H1 (cell line): ENCODE measurements at regions not wholly inside any gene's neighbourhood (a gene's known extent, or its start where the extent isn't known, plus 50 kb on each side); places are given as distances from the start of the nearest gene placed in this dataset.

Experiments used
- BACH1 ChIP-seq: IDR thresholded peaks from 2 replicates; pipeline ENCODE4 v1.6.1; 2012; ENCODE audit warnings: low read length, improper control_type of control experiment
- BCL11A ChIP-seq, 2 experiments: IDR thresholded peaks; one replicate each; pipeline ENCODE4 v1.6.1; 2011; ENCODE audit warnings: low read depth in 2 of 2, low read length in 2 of 2, mild to moderate bottlenecking in 2 of 2
- BRCA1 ChIP-seq: IDR thresholded peaks from 2 replicates; pipeline ENCODE4 v1.6.1; 2012; ENCODE audit warnings: low read depth, low read length, improper control_type of control experiment
- EGR1 ChIP-seq: IDR thresholded peaks from 2 replicates; pipeline ENCODE4 v1.6.1; 2011; ENCODE audit warnings: low read depth, low read length, borderline replicate concordance
- JUN ChIP-seq: IDR thresholded peaks from 2 replicates; pipeline ENCODE4 v1.6.1; 2011; ENCODE audit warnings: low read depth, mild to moderate bottlenecking, improper control_type of control experiment, low read length
- SP1 ChIP-seq: IDR thresholded peaks from 2 replicates; pipeline ENCODE4 v1.6.1; 2011; ENCODE audit warnings: low read depth, low read length
- SRF ChIP-seq: IDR thresholded peaks from 2 replicates; pipeline ENCODE4 v1.6.1; 2011; ENCODE audit warnings: mild to moderate bottlenecking, low read depth, low read length, moderate library complexity
- TF ChIP-seq, protein P1 (sequence below): fragments of 300-600 bp; sonication (generic); IDR thresholded peaks from 2 replicates; pipeline ENCODE4 v1.7.1; 2012; ENCODE audit warnings: low read length, moderate library complexity, mild to moderate bottlenecking, inconsistent platforms; ENCODE audit not compliant: insufficient replicate concordance
- TF ChIP-seq, protein P2 (sequence below): IDR thresholded peaks from 2 replicates; pipeline ENCODE4 v1.6.1; 2012; ENCODE audit warnings: low read length, inconsistent platforms

DNA sequence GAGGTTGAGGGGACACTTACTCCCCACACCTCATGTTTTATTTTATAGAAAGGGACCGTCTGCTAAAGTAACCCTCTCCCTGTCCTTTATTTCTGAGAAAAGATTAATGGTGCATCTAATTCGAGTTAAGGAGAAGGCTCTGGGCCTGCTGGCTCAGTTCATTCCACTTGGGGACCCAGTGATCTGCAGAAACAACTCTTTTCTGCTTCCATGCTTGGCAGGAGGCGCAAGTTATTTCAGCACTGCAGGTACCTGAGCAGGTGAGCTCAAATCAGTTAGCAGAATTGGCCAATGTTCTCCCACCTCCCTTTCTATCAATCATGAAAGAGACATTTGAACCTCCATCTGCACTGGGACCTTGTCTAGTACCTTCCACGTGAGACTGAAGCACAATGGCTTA is 396.1 kb downstream of the SFMBT2 start (continued):
- TF ChIP-seq, protein P1, sequence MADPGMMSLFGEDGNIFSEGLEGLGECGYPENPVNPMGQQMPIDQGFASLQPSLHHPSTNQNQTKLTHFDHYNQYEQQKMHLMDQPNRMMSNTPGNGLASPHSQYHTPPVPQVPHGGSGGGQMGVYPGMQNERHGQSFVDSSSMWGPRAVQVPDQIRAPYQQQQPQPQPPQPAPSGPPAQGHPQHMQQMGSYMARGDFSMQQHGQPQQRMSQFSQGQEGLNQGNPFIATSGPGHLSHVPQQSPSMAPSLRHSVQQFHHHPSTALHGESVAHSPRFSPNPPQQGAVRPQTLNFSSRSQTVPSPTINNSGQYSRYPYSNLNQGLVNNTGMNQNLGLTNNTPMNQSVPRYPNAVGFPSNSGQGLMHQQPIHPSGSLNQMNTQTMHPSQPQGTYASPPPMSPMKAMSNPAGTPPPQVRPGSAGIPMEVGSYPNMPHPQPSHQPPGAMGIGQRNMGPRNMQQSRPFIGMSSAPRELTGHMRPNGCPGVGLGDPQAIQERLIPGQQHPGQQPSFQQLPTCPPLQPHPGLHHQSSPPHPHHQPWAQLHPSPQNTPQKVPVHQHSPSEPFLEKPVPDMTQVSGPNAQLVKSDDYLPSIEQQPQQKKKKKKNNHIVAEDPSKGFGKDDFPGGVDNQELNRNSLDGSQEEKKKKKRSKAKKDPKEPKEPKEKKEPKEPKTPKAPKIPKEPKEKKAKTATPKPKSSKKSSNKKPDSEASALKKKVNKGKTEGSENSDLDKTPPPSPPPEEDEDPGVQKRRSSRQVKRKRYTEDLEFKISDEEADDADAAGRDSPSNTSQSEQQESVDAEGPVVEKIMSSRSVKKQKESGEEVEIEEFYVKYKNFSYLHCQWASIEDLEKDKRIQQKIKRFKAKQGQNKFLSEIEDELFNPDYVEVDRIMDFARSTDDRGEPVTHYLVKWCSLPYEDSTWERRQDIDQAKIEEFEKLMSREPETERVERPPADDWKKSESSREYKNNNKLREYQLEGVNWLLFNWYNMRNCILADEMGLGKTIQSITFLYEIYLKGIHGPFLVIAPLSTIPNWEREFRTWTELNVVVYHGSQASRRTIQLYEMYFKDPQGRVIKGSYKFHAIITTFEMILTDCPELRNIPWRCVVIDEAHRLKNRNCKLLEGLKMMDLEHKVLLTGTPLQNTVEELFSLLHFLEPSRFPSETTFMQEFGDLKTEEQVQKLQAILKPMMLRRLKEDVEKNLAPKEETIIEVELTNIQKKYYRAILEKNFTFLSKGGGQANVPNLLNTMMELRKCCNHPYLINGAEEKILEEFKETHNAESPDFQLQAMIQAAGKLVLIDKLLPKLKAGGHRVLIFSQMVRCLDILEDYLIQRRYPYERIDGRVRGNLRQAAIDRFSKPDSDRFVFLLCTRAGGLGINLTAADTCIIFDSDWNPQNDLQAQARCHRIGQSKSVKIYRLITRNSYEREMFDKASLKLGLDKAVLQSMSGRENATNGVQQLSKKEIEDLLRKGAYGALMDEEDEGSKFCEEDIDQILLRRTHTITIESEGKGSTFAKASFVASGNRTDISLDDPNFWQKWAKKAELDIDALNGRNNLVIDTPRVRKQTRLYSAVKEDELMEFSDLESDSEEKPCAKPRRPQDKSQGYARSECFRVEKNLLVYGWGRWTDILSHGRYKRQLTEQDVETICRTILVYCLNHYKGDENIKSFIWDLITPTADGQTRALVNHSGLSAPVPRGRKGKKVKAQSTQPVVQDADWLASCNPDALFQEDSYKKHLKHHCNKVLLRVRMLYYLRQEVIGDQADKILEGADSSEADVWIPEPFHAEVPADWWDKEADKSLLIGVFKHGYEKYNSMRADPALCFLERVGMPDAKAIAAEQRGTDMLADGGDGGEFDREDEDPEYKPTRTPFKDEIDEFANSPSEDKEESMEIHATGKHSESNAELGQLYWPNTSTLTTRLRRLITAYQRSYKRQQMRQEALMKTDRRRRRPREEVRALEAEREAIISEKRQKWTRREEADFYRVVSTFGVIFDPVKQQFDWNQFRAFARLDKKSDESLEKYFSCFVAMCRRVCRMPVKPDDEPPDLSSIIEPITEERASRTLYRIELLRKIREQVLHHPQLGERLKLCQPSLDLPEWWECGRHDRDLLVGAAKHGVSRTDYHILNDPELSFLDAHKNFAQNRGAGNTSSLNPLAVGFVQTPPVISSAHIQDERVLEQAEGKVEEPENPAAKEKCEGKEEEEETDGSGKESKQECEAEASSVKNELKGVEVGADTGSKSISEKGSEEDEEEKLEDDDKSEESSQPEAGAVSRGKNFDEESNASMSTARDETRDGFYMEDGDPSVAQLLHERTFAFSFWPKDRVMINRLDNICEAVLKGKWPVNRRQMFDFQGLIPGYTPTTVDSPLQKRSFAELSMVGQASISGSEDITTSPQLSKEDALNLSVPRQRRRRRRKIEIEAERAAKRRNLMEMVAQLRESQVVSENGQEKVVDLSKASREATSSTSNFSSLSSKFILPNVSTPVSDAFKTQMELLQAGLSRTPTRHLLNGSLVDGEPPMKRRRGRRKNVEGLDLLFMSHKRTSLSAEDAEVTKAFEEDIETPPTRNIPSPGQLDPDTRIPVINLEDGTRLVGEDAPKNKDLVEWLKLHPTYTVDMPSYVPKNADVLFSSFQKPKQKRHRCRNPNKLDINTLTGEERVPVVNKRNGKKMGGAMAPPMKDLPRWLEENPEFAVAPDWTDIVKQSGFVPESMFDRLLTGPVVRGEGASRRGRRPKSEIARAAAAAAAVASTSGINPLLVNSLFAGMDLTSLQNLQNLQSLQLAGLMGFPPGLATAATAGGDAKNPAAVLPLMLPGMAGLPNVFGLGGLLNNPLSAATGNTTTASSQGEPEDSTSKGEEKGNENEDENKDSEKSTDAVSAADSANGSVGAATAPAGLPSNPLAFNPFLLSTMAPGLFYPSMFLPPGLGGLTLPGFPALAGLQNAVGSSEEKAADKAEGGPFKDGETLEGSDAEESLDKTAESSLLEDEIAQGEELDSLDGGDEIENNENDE: no peak
- TF ChIP-seq SRF (no peak), BCL11A (IDR thresholded peaks at IDR 0.05; ENCODE audit: low read depth in 2 of 2, low read length in 2 of 2) (no peak), BACH1 (no peak), SP1 (no peak), EGR1 (no peak), BRCA1 (no peak), JUN (no peak)
- TF ChIP-seq, protein P2, sequence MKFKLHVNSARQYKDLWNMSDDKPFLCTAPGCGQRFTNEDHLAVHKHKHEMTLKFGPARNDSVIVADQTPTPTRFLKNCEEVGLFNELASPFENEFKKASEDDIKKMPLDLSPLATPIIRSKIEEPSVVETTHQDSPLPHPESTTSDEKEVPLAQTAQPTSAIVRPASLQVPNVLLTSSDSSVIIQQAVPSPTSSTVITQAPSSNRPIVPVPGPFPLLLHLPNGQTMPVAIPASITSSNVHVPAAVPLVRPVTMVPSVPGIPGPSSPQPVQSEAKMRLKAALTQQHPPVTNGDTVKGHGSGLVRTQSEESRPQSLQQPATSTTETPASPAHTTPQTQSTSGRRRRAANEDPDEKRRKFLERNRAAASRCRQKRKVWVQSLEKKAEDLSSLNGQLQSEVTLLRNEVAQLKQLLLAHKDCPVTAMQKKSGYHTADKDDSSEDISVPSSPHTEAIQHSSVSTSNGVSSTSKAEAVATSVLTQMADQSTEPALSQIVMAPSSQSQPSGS: no peak
